K562 (cell line): ENCODE measurements at regions not wholly inside any gene's neighbourhood (a gene's known extent, or its start where the extent isn't known, plus 50 kb on each side); places are given as distances from the start of the nearest gene placed in this dataset.

Source experiments
- ATF4 ChIP-seq: fragments of 450-650 bp; formaldehyde crosslinking; IDR thresholded peaks from 2 replicates; pipeline ENCODE4 v1.4.0; 2022; ENCODE audit warnings: mild to moderate bottlenecking, moderate library complexity
- FOXP4 ChIP-seq: sonication (generic); formaldehyde crosslinking; IDR thresholded peaks from 2 replicates; pipeline ENCODE4 v1.8.0; 2022; ENCODE audit warnings: mild to moderate bottlenecking, missing genetic modification reagents, borderline replicate concordance
- KAT7 ChIP-seq: sonication (generic); formaldehyde crosslinking; IDR thresholded peaks from 2 replicates; pipeline ENCODE4 v1.8.0; 2022; ENCODE audit warnings: missing genetic modification reagents, mild to moderate bottlenecking, borderline replicate concordance
- SUPT5H ChIP-seq: fragments of 450-650 bp; IDR thresholded peaks from 2 replicates; pipeline ENCODE4 v1.6.1; 2016
- ZBTB12 ChIP-seq: fragments of 250-450 bp; sonication (Bioruptor Pico); IDR thresholded peaks from 2 replicates; pipeline ENCODE4 v1.4.0; 2020
- TF ChIP-seq, protein P1 (sequence below): sonication (generic); formaldehyde crosslinking; IDR thresholded peaks from 2 replicates; pipeline ENCODE4 v1.8.0; 2023; ENCODE audit warnings: missing genetic modification reagents, mild to moderate bottlenecking, borderline replicate concordance

DNA sequence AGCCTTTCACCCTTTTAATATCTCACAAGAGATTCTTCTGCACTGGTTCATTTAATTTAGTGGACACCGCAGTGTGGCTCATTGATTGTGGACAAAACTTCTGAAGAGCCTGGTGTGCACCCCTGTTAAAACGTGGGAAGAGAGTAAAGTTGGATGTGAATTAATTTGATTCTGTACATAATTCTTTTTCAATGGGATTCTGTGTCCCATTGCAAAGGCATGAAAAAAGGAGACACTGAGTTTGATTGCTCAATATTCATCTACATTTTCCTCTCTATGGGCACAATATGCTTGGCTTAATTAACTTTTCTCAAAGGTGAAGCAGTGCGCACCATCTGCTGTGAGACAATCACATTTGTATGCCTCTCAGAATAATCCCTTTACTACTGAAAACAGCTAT, 95.1 kb downstream of the BARHL2 start (continued):
- no peak for TF ChIP-seq ZBTB12 (CRISPR knock-in tag)
- no peak for TF ChIP-seq FOXP4 (CRISPR knock-in tag)
- TF ChIP-seq ATF4 = no peak
- TF ChIP-seq, protein P1, sequence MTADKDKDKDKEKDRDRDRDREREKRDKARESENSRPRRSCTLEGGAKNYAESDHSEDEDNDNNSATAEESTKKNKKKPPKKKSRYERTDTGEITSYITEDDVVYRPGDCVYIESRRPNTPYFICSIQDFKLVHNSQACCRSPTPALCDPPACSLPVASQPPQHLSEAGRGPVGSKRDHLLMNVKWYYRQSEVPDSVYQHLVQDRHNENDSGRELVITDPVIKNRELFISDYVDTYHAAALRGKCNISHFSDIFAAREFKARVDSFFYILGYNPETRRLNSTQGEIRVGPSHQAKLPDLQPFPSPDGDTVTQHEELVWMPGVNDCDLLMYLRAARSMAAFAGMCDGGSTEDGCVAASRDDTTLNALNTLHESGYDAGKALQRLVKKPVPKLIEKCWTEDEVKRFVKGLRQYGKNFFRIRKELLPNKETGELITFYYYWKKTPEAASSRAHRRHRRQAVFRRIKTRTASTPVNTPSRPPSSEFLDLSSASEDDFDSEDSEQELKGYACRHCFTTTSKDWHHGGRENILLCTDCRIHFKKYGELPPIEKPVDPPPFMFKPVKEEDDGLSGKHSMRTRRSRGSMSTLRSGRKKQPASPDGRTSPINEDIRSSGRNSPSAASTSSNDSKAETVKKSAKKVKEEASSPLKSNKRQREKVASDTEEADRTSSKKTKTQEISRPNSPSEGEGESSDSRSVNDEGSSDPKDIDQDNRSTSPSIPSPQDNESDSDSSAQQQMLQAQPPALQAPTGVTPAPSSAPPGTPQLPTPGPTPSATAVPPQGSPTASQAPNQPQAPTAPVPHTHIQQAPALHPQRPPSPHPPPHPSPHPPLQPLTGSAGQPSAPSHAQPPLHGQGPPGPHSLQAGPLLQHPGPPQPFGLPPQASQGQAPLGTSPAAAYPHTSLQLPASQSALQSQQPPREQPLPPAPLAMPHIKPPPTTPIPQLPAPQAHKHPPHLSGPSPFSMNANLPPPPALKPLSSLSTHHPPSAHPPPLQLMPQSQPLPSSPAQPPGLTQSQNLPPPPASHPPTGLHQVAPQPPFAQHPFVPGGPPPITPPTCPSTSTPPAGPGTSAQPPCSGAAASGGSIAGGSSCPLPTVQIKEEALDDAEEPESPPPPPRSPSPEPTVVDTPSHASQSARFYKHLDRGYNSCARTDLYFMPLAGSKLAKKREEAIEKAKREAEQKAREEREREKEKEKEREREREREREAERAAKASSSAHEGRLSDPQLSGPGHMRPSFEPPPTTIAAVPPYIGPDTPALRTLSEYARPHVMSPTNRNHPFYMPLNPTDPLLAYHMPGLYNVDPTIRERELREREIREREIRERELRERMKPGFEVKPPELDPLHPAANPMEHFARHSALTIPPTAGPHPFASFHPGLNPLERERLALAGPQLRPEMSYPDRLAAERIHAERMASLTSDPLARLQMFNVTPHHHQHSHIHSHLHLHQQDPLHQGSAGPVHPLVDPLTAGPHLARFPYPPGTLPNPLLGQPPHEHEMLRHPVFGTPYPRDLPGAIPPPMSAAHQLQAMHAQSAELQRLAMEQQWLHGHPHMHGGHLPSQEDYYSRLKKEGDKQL (CRISPR knock-in tag) = no peak
- no peak for TF ChIP-seq SUPT5H
- TF ChIP-seq KAT7 = no peak
